NB4 (cell line): ENCODE measurements at regions not wholly inside any gene's neighbourhood (a gene's known extent, or its start where the extent isn't known, plus 50 kb on each side); places are given as distances from the start of the nearest gene placed in this dataset.

Source experiments
- CTCF ChIP-seq: IDR thresholded peaks from one replicate; pipeline ENCODE4 v1.5.1; 2012; ENCODE audit warnings: low read depth, low read length
- MYC ChIP-seq: IDR thresholded peaks from 2 replicates; pipeline ENCODE4 v1.6.1; 2011; ENCODE audit warnings: low read depth, low read length
- POLR2A ChIP-seq: IDR thresholded peaks from 2 replicates; pipeline ENCODE4 v1.6.1; 2011; ENCODE audit warnings: mild to moderate bottlenecking; ENCODE audit not compliant: insufficient read length; ENCODE audit errors: extremely low read depth

- TF ChIP-seq CTCF = no peak
- no peak for TF ChIP-seq POLR2A
- no peak for TF ChIP-seq MYC
Observed at GRCh38 chr16:17947637-17948036, 388.9 kb downstream of the NPIPA8 start.
